ENCODE measurements at regions not wholly inside any gene's neighbourhood (a gene's known extent, or its start where the extent isn't known, plus 50 kb on each side); places are given as distances from the start of the nearest gene placed in this dataset.

DNA sequence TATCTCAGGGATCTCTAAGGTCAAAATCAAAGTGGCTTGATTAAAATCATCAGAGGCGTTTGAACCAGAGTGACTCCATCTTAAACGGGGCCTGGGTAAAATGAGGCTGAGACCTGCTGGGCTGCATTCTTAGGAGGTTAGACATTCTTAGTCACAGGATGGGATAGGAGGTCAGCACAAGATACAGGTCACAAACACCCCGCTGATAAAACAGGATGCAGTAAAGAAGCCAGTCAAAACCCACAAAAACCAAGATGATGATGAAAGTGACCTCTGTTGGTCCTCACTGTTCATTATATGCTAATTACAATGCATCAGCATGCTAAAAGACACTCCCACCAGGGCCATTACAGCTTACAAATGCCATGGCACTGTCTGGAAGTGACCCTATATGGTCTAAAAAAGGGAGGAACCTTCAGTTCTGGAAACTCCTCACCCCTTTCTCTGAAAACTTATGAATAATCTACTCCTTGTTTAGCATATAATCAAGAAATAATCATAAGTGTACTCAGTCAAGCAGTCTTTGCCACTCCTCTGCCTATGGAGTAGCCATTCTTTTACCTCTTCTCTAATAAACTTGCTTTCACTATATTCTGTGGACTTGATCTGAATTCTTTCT is 143.3 kb upstream of the SLCO3A1 start:
- H3K9me3 ChIP-seq: no peaks in the 10 kb centered on the region
- no peak for DNase-seq
- H3K27me3 ChIP-seq: no peaks in the 10 kb centered on the region
- H3K4me3 ChIP-seq (ENCODE audit: low read depth, low read length): no peak overlapping the region
- H3K4me1 ChIP-seq: no peaks in the 10 kb centered on the region
- no peaks in the 10 kb centered on the region for H3K36me3 ChIP-seq
- TF ChIP-seq, protein P1, sequence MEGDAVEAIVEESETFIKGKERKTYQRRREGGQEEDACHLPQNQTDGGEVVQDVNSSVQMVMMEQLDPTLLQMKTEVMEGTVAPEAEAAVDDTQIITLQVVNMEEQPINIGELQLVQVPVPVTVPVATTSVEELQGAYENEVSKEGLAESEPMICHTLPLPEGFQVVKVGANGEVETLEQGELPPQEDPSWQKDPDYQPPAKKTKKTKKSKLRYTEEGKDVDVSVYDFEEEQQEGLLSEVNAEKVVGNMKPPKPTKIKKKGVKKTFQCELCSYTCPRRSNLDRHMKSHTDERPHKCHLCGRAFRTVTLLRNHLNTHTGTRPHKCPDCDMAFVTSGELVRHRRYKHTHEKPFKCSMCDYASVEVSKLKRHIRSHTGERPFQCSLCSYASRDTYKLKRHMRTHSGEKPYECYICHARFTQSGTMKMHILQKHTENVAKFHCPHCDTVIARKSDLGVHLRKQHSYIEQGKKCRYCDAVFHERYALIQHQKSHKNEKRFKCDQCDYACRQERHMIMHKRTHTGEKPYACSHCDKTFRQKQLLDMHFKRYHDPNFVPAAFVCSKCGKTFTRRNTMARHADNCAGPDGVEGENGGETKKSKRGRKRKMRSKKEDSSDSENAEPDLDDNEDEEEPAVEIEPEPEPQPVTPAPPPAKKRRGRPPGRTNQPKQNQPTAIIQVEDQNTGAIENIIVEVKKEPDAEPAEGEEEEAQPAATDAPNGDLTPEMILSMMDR (IDR thresholded peaks at IDR 0.05; ENCODE audit: low read depth, low read length): no peak

DNA sequence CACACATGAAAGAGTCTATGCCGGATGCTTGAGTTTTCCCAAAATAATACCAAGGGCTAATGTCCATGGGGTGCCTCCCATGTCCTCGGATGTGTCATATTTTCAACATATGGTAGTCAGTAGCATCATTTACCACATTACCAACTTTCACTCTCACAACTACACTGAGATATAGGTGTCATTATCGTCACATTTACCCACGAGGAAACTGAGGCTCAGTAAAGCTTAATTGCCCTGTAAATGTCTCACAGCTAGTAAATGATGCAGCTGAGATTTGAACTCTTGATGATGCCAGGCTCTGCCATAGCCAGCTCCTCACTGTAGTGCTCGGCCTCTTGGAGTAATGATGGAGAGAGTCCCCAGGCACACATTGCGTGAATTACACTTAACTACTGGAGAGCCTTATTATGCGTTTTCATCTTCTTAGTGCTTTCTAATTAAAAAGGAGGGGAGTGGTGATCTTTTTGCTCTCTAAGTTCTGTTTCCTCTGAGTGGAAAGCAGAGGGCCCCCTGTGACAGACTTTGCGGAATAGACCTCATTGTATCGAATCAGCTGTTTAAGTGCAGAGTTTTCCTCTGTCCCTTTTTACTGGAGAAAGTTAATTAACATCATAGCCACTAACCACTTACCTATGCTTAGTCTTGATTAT is 142.0 kb upstream of the SLCO3A1 start:
- TF ChIP-seq, protein P1 (IDR thresholded peaks at IDR 0.05; ENCODE audit: low read depth, low read length): no peak
- Histone ChIP-seq H3K36me3 (no peaks in the 10 kb centered on the region), H3K4me1 (no peaks in the 10 kb centered on the region), H3K9me3 (no peaks in the 10 kb centered on the region), H3K27me3 (no peaks in the 10 kb centered on the region), H3K4me3 (ENCODE audit: low read depth, low read length) (no peak overlapping the region)
- DNase-seq: no peak

DNA sequence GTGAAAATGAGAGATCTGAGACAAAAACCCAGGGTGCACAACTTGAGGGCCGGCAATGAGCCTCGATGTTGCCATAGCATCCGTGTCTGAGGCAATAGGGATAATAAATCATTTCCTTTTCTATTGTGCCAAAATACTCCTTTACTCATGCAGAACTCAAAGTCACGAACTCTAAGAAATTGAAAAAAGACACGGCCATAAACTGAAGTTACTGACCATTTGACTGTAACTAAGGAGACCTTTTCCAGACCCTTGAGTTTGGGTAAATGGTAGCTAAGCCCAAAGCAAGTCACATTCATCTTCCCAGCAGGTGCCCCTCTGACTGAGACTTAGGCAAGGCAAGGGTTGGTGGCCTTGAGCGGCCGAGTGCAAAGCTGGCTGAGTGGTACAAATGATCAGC is 141.2 kb upstream of the SLCO3A1 start:
- TF ChIP-seq, protein P1 (IDR thresholded peaks at IDR 0.05; ENCODE audit: low read depth, low read length): no peak
- Histone ChIP-seq H3K4me3 (ENCODE audit: low read depth, low read length) (no peak overlapping the region), H3K9me3 (no peaks in the 10 kb centered on the region), H3K27me3 (no peaks in the 10 kb centered on the region), H3K36me3 (no peaks in the 10 kb centered on the region), H3K4me1 (no peaks in the 10 kb centered on the region)
- DNase-seq: no peak

DNA sequence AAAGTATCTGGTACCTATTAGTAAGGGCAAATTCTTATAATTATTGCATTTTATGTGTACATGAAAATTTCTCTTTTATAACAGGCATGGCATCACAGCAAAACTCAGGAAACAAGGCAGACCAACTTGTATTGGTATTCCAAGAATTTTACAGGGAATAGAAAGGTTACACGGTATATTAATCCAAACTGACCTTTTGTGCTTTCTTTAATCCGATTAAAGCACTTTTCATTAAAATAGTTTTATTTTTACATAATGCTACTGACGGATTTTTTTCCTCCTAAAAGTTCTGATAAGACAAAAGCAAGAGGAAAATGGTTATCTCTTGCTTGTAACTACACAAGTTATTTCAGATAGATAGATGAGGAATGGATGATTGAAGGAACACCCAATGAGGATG is 137.0 kb upstream of the SLCO3A1 start:
- Histone ChIP-seq H3K9me3 (no peaks in the 10 kb centered on the region), H3K4me3 (ENCODE audit: low read depth, low read length) (no peak overlapping the region), H3K4me1 (no peaks in the 10 kb centered on the region), H3K27me3 (no peaks in the 10 kb centered on the region), H3K36me3 (no peaks in the 10 kb centered on the region)
- DNase-seq: no peak
- TF ChIP-seq, protein P1 (IDR thresholded peaks at IDR 0.05; ENCODE audit: low read depth, low read length): no peak

DNA sequence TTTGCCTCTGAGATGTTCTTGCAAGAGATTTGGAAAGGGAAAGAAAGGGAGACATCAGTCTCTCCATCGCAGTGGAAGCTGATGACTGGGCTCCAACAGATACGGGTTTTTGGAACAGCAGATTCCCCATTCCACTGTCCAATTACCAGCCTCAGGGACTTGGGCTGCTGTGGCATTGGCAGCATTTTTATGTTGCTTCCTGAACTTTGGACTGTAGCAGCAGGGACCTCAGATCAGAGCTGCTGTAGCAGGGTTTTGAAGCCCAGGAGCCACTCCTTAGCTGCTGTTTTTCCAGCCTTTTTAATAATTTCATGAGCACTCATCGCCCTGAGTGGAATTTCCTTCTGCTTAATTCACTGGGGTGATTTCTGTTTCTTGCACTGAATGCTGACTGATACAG is 135.7 kb upstream of the SLCO3A1 start:
- Histone ChIP-seq H3K9me3 (no peaks in the 10 kb centered on the region), H3K4me1 (no peaks in the 10 kb centered on the region), H3K4me3 (ENCODE audit: low read depth, low read length) (no peak overlapping the region), H3K36me3 (no peaks in the 10 kb centered on the region), H3K27me3 (no peaks in the 10 kb centered on the region)
- DNase-seq: no peak
- TF ChIP-seq, protein P1 (IDR thresholded peaks at IDR 0.05; ENCODE audit: low read depth, low read length): no peak

DNA sequence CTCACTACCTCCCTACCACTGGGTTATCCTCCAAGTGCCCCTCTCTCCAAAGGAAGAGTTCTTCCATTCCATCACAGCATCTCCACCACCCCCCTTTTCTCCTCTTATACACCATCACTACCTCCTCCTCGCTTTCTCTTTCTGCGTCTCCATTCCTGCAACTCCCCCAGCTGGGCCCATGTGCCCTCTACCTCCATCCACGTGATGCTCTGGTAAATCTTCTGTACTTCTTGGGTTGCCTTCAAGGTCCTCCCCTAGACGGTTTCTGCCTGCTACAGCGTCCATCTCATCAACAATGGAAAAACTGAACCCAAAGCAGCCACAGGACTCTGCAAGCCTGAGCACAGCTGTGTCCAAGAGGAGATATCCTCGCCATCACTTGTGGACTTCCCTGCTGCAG is 129.5 kb upstream of the SLCO3A1 start:
- no peak for DNase-seq
- H3K4me1 ChIP-seq: no peaks in the 10 kb centered on the region
- H3K27me3 ChIP-seq: no peaks in the 10 kb centered on the region; the same call in 1 of the 2 replicates
- no peak overlapping the region for H3K4me3 ChIP-seq (ENCODE audit: low read depth, low read length)
- TF ChIP-seq, protein P1 (IDR thresholded peaks at IDR 0.05; ENCODE audit: low read depth, low read length): no peak
- no peaks in the 10 kb centered on the region for H3K36me3 ChIP-seq
- H3K9me3 ChIP-seq: no peaks in the 10 kb centered on the region
